ENCODE measurements at regions not wholly inside any gene's neighbourhood (a gene's known extent, or its start where the extent isn't known, plus 50 kb on each side); places are given as distances from the start of the nearest gene placed in this dataset.

GRCh38 chr18:47461406-47461948, 210.0 kb upstream of the SKOR2 start:
- TF ChIP-seq CTCF (IDR thresholded peaks at IDR 0.05; ENCODE audit: unreplicated experiment) = no peak
- Mint-ChIP-seq H3K9me3 (ENCODE audit: unreplicated experiment) (no peaks in the 10 kb centered on the region), H3K36me3 (ENCODE audit: low read depth, unreplicated experiment) (peaks cover 3% of the 10 kb centered on the region), H3K4me3 (ENCODE audit: unreplicated experiment) (no peak overlapping the region), H3K27me3 (ENCODE audit: unreplicated experiment) (peaks cover 3% of the 10 kb centered on the region), H3K27ac (ENCODE audit: unreplicated experiment) (no peak overlapping the region), H3K4me1 (ENCODE audit: unreplicated experiment) (peaks cover 23% of the 10 kb centered on the region)
- DNase-seq (ENCODE audit: low spot score) = no peak

- Mint-ChIP-seq H3K27ac (ENCODE audit: unreplicated experiment) (no peak overlapping the region), H3K4me3 (ENCODE audit: unreplicated experiment) (no peak overlapping the region), H3K9me3 (ENCODE audit: unreplicated experiment) (no peaks in the 10 kb centered on the region), H3K4me1 (ENCODE audit: unreplicated experiment) (peaks cover 27% of the 10 kb centered on the region), H3K27me3 (ENCODE audit: unreplicated experiment) (peaks cover 3% of the 10 kb centered on the region), H3K36me3 (ENCODE audit: low read depth, unreplicated experiment) (peaks cover 3% of the 10 kb centered on the region)
- no peak for TF ChIP-seq CTCF (IDR thresholded peaks at IDR 0.05; ENCODE audit: unreplicated experiment)
- DNase-seq (ENCODE audit: low spot score) = no peak
Measured at GRCh38 chr18:47458483-47458882, 207.0 kb upstream of the SKOR2 start.

- H3K9me3 Mint-ChIP-seq (ENCODE audit: unreplicated experiment) = no peaks in the 10 kb centered on the region
- peaks cover 3% of the 10 kb centered on the region for H3K27me3 Mint-ChIP-seq (ENCODE audit: unreplicated experiment)
- TF ChIP-seq CTCF (IDR thresholded peaks at IDR 0.05; ENCODE audit: unreplicated experiment) = no peak
- peaks cover 31% of the 10 kb centered on the region for H3K4me1 Mint-ChIP-seq (ENCODE audit: unreplicated experiment)
- H3K36me3 Mint-ChIP-seq (ENCODE audit: low read depth, unreplicated experiment) = peaks cover 3% of the 10 kb centered on the region
- H3K4me3 Mint-ChIP-seq (ENCODE audit: unreplicated experiment) = peak overlapping the region; percentile 28
- no peak for DNase-seq (ENCODE audit: low spot score)
- H3K27ac Mint-ChIP-seq (ENCODE audit: unreplicated experiment) = no peak overlapping the region
Measured at GRCh38 chr18:47457614-47458013, 206.2 kb upstream of the SKOR2 start.

- Mint-ChIP-seq H3K27ac (ENCODE audit: unreplicated experiment) (no peak overlapping the region), H3K4me1 (ENCODE audit: unreplicated experiment) (peaks cover 18% of the 10 kb centered on the region), H3K27me3 (ENCODE audit: unreplicated experiment) (peaks cover 3% of the 10 kb centered on the region), H3K9me3 (ENCODE audit: unreplicated experiment) (no peaks in the 10 kb centered on the region), H3K36me3 (ENCODE audit: low read depth, unreplicated experiment) (peaks cover 3% of the 10 kb centered on the region), H3K4me3 (ENCODE audit: unreplicated experiment) (no peak overlapping the region)
- no peak for TF ChIP-seq CTCF (IDR thresholded peaks at IDR 0.05; ENCODE audit: unreplicated experiment)
- no peak for DNase-seq (ENCODE audit: low spot score)
Measured at GRCh38 chr18:47453038-47453437, 201.6 kb upstream of the SKOR2 start.

- no peak for DNase-seq (ENCODE audit: low spot score)
- Mint-ChIP-seq H3K9me3 (ENCODE audit: unreplicated experiment) (no peaks in the 10 kb centered on the region), H3K4me3 (ENCODE audit: unreplicated experiment) (no peak overlapping the region), H3K27ac (ENCODE audit: unreplicated experiment) (no peak overlapping the region), H3K4me1 (ENCODE audit: unreplicated experiment) (peaks cover 4% of the 10 kb centered on the region), H3K27me3 (ENCODE audit: unreplicated experiment) (peaks cover 5% of the 10 kb centered on the region), H3K36me3 (ENCODE audit: low read depth, unreplicated experiment) (peaks cover 6% of the 10 kb centered on the region)
- TF ChIP-seq CTCF (IDR thresholded peaks at IDR 0.05; ENCODE audit: unreplicated experiment) = no peak
Measured at GRCh38 chr18:47448956-47449355, 197.5 kb upstream of the SKOR2 start.

All from endothelial cell (in vitro differentiated cells).